GM12892 (cell line): ENCODE measurements at regions not wholly inside any gene's neighbourhood (a gene's known extent, or its start where the extent isn't known, plus 50 kb on each side); places are given as distances from the start of the nearest gene placed in this dataset.

Experiments
- POLR2A ChIP-seq: IDR thresholded peaks from 2 replicates; pipeline ENCODE4 v1.6.1; 2011; ENCODE audit warnings: low read depth, low read length, control low read depth
- POLR2AphosphoS5 ChIP-seq: IDR thresholded peaks from 2 replicates; pipeline ENCODE4 v1.6.1; 2011; ENCODE audit warnings: low read depth, low read length, control low read depth
- TAF1 ChIP-seq: IDR thresholded peaks from 2 replicates; pipeline ENCODE4 v1.6.1; 2011; ENCODE audit warnings: low read depth, mild to moderate bottlenecking, control low read depth, low read length, borderline replicate concordance

DNA sequence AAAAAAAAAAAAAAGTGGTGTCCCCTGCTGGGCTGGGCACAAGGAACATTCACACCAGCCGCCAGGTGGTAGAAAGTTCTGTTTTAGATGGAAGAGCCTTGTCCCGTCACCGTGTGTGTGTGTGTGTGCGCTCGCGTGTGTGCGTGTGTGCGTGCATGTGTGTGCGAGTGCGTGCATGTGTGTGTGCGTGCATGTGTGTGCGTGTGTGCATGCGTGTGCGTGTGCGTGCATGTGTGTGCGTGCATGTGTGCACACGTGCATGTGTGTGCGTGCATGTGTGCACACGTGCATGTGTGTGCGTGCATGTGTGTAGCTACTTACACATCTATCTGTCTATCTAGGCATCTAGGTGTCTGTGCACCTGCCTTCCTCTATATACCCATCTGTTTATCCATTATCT is 491.7 kb downstream of the NPHP4 start:
- TF ChIP-seq TAF1 (no peak), POLR2A (no peak), POLR2AphosphoS5 (no peak)
